NCI-H2029 treated with DMSO at 0.1 percent for 48 hours (cell line): ENCODE measurements at regions not wholly inside any gene's neighbourhood (a gene's known extent, or its start where the extent isn't known, plus 50 kb on each side); places are given as distances from the start of the nearest gene placed in this dataset.
"Not testable (repeated sequence)": the region's sequence is repeated elsewhere in the genome, so short reads cannot be mapped to it uniquely, and the experiment has no call there.

Experiments used
- DNase-seq: peaks from one replicate; lab custom pipeline; 2025; lab: John Stamatoyannopoulos, UW

DNA sequence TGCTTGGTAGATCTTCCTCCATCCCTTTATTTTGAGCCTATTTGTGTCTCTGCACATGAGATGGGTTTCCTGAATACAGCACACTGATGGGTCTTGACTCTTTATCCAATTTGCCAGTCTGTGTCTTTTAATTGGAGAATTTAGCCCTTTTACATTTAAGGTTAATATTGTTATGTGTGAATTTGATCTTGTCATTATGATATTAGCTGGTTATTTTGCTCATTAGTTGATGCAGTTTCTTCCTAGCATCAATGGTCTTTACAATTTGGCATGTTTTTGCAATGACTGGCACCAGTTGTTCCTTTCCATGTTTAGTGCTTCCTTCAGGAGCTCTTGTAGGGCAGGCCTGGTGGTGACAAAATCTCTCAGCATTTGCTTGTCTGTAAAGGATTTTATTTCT lies 72.4 kb downstream of the HNRNPD start:
- DNase-seq, result not testable (repeated sequence)

DNA sequence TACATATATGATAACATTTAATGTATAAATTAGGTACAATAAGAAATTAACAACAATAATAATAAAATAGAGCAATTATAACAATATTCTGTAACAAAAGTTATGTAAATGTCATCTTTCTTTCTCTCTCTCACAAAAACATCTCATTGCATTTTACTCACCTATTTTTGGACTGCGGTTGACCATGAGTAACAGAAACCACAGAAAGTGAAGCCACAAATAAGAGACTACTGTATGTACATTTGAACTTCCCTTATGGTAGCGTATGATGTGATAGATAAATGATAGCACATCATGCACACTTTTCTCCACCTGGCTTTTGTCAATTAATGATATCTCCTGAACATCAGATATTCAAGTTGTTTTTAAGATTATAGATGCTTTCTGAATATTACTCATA lies 80.5 kb downstream of the HNRNPD start:
- no peak for DNase-seq

DNA sequence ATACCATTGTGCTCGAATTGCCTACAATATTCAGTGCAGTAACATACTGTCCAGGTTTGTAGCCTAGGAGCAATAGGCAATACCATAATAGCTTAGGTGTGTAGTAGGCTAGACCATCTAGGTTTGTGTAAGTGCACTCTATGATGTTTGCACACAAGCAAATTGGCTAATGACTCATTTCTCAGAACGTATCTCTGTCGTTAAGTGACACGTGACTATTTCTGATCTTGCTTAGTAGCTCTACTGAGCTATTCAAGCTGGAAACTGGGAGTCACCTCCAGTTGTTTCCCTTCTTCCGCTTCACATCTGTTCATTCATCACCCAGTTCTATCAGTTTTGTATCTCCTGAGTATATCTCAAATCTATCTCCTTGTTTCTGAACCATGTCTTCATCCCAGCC lies 86.1 kb downstream of the HNRNPD start:
- DNase-seq, result no peak

DNA sequence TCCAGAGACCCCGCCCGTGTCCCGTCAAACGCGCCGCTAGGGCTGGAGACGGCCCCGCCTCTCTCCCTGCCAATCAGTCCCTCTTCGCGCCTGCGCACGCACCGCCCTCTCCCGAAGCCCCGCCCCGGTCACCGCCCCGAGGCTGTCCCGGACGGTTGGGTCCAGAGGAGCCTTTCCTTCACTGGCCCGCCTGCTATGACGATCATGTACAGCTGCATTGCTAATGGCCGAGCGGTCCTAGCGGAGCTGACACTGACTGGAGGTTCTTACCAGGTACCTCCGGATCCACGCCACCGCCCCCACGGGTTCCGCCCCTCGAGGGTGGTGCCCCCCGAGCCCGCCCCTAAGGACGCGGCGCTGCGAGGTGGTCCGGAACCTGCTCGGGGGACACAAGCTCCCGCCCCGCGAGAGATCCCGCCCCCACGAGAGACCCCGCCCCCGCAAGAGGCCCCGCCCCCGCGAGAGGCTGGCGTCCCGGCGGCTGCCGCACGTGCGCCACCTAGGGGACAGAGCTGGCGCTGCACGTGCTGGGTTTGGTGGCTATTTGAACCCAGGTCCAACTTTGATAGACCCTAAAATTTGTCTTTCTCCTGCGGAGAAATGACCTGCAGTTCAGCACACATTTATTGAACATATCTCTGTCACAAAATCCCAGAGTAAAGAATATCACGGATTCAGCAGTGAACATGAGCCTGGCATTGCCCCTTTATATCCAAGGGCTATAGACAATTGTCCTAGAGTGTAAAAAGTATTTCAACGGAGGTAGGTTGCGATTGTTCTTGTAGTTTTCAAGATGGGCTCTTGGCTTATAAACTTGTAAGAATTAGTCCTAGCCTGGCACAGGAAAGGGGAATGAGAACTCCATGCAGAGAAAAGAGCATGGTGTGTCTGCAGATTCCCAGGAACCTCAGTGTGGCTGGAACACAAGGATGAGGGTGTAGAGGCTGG lies 88.7 kb downstream of the HNRNPD start:
- peak; percentile 91 for DNase-seq

DNA sequence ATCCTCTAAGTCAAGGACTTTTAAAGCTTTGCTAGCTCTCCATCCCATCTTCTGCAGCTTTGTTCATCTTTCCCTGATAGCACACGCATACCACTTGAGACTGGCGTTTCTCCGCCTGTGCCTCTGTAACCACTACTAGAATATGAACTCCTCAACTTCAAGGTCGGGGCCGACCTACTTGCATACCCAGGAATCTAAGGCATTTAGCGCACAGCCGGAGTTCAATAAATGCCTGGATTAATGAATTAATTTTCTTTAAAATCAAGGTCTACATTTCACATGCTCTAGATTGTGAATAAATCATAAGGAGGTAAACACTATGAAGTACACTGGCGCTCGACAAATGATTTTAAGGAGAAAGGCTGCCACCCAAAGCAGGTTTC lies 89.3 kb downstream of the HNRNPD start:
- peak; percentile 33 for DNase-seq

DNA sequence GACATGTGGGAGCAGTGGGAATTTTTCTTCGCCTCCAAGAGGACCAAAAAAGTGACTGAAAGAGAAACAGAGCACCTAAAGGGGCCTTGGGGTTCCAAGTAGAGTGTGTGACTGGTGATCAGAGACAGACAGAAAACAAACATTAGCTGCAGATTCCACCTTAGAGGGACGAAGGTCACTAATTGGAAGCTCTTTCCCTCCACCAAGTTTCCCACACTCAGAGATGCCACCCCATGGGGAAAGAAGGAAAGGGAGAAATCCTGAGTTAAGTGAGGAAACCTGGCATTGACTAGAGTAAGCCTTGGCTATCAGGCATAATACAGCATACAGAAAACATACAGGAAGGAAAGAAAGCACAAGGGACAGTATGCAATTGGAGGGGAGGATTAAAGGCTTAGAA lies 90.9 kb downstream of the HNRNPD start:
- no peak for DNase-seq

DNA sequence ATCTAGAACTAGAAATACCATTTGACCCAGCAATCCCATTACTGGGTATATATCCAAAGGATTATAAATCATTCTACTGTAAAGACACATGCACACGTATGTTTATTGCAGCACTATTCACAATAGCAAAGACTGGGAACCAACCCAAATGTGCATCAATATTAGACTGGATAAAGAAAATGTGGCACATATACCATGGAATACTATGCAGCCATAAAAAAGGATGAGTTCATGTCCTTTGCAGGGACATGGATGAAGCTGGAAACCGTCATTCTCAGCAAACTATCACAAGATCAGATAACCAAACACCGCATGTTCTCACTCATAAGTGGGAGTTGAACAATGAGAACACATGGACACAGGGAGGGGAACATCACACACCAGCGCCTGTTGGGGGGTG lies 94.2 kb downstream of the HNRNPD start:
- not testable (repeated sequence) for DNase-seq

DNA sequence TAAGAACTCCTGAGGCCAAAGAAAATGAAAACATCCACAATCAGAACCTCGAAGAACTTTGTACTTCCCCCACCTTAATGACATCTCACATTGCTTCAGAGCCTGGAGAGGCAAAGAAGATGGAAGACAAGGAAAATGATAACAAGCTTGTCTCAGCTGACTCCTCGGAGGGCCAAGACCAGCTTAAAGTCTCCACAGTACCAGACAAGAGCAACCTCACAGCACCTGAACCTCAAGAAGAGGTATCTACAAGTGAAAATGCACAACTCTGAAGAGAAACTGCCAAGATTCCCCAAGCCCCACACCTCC lies 97.5 kb downstream of the HNRNPD start:
- DNase-seq, result no peak

DNA sequence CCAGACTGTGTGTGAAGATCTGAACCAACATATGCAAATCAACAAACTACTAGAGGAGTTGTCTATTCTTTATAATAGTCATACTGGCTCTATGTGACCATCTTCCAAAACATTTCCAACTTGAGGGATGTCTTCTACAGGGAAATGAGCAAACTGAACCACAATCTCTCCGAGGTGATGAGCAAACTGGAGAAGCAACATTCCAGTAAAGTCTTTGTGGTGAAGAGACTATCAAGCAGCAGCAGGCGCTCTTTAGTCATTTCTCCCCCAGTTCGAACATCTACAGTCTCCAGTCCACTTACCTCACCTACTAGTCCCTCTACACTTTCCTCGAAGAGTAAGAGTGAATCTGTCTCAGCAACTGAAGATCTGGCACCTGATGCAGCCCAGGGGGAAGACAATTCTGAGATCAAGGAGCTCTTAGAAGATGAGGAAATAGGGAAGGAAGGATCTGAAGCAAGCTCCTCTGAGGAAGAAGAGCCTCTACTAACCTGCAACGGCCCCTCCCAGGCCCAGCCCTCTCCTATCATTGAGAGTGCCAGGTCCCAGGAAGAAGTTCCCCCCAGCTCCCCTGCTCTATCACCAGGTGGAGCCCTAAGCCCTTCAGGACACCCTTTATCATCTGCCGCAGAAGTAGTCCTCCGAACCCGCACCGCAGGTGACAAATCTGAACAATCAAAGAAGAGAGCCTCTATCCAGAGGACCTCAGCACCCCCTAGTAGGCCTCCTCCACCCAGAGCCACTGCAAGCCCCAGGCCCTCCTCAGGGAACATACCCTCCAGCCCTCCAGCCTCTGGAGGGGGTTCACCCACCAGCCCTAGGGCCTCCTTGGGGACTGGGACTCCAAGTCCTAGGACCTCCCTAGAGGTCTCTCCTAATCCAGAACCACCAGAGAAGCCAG lies 98.1 kb downstream of the HNRNPD start:
- no peak for DNase-seq

DNA sequence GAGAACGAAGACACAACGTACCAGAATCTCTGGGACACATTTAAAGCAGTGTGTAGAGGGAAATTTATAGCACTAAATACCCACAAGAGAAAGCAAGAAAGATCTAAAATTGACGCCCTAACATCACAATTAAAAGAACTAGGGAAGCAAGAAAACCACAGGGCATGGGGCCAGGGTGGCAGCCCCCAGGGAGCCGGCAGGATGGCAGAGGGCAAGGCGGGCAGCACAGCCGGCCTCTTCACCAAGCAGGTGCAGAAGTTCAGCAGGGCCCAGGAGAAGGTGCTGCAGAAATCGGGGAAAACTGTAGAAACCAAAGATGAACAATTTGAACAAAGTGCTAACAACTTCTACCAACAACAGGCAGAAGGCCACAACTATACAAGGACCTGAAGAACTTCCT lies 99.1 kb downstream of the HNRNPD start:
- DNase-seq, result not testable (repeated sequence)

DNA sequence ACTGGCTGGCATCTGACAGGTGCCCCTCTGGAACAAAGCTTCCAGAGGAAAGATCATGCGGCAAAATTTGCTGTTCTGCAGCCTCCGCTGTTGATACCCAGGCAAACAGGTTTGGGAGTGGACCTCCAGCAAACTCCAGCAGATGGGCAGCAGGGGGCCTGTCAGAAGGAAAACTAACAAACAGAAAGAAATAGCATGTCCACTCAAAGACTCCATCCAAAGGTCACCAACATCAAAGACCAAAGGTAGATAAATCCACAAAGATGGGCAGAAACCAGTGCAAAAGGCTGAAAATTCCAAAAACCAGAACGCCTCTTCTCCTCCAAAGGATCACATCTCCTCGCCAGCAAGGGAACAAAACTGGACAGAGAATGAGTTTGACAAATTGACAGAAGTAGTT lies 101.3 kb downstream of the HNRNPD start:
- not testable (repeated sequence) for DNase-seq

DNA sequence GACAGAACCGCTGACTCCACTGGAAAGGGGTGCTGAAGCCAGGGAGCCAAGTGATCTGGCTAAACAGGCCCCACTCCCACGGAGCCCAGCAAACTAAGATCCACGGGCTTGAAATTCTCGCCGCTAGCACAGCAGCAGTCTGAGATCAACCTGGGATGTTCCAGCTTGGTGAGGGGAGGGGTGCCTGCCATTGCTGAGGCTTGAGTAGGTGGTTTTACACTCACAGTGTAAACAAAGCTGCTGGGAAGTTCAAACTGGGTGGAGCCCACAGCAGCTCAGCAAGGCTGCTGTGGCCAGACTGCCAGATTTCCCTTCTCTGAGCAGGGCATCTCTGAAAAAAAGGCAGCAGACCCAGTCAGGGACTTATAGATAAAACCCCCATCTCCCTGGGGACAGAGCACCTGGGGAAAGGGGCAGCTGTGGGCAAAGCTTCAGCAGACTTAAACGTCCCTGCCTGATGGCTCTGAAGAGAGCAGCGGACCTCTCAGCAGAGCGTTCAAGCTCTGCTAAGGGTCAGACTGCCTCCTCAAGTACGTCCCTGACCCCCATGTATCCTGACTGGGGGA lies 101.8 kb downstream of the HNRNPD start:
- DNase-seq, result not testable (repeated sequence)

DNA sequence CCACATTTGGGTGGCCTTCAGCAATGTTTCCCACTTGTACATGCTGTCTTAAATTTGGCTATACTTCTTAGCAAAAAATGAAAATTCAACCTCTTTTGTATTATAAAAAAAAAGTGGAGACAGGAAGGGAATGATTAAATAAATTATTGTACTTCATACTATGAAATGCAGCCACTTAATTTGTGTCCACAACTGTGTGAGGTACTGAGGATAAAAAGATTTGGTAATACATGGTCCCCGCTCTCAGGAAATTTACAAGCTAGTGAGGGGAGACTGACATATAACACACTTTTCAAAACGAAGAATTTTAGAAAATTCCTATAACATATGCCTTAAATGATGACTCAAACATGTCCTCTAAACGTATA lies 105.0 kb downstream of the HNRNPD start:
- no peak for DNase-seq

DNA sequence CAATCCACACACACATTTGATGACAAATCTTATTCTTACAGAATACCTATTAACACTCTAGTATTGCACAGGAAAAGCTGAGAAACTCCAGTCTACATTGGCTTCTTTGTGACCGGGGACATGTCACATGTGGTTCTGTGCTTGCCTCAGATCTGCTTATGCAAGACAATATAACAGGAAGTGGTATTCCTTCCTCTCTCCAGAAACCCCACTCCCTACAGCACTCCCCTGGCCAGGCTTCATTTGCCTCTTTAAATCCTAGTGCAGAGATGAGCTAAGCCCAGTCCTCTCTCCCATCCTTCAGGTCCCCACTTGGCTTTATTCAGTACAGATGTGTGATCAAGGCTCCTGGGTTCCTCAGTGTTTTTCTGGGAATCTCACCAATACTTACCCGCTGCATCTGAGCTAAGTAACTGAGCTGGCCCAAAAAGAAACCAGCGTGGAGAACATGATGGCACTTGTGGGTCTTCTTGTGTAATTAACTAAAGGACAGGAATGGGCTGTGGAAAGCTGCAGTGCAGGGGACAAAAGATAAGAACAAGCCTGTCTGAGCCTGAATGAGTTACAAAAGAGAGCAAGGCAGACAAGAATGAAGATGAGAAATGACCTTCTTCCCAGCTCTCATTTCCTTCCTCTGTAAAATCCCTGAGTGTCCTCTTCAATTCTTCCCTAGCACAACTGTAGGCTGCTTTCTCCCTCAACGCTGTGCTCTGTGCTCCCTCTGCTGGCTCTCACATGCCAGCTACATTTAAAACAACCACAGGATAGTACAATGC lies 105.6 kb downstream of the HNRNPD start:
- DNase-seq, result peak; percentile 50

DNA sequence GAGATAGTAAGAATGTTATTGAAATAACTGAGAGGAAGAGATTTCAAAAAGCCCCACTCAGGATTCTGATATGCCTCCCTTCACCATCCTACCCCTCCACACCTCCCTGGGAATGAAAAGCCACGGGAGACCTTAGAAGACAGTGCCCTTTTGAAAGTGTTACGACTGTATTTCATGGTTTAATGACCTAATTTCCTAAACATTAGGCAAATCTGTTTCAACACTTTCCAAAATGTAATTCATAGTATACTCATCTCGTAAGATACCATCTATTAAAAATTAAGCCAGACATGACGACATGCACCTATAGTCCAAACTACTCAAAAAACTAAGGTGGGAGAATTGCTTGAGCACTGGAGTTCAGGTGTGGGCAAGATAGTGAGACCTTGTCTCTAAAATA lies 106.3 kb downstream of the HNRNPD start:
- no peak for DNase-seq

DNA sequence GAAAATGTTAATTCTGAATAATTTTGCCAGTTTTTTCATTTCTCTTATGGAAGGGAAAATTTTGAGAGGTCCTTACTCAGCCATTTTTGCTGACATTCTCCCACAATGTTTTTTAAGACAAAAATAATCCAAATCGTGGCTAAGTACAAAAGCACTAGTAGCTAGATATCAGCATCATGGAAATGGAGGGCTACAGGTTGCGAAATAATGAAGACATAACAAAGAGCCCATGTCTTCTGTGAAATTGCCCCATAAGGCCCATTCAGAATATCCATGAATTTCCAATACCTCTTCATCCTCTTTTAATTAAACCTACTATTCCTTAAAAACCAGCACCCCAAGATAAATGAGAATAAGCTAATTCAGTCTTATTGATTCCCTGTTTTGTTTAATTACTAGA lies 107.4 kb downstream of the HNRNPD start:
- DNase-seq, result no peak

DNA sequence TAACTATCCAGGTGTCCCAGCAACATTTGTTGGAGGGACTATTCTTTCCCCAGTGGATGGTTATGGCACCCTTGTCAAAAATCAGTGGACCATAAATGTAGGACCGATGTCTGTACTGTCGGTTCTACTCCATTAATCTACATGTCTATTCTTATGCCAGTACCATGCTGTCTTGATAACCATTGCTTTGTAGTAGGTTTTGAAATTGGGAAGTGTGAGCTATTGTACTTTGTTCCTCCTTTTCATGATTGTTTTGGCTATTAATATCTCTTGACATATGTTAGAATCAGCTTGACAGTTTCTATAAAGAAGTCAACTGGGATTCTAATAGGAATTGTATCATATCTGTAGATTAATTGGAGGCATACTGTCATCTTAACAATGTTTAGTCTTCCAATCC lies 112.7 kb downstream of the HNRNPD start:
- no peak for DNase-seq

DNA sequence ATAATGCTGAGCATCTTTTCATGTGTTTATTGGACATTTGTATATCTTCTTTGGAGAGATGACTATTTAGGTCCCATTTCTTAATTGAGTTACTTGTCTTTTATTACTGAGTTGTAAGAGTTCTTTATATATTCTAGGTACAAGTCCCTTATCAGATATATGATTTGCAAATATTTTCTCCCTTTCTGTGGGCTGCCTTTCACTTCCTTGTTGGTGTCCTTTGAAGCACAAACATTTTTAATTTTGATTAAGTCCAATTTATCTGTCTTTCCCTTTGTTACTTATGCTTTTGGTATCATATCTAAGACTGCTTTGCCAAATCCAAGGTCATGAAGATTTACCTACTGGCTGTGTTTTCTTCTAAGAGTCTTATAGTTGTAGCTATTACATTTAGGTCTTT lies 113.2 kb downstream of the HNRNPD start:
- no peak for DNase-seq

DNA sequence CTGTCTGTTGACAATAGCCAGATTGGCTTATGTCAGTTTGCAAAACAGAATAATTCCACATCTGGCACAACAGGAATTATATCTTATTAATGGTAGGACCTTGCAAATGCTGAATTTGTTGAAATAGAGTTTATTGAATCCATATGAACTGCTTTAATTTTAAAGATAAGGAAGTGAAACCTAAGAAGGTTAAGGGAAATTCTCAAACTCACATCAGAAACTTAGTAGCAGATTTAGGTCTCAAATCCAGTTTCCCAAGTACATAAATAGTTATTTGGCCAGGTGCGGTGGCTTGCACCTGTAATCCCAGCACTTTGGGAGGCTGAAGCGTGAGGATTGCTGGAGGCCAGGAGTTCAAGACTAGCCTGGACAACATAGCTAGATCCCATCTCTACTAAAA lies 117.1 kb downstream of the HNRNPD start:
- DNase-seq, result no peak

DNA sequence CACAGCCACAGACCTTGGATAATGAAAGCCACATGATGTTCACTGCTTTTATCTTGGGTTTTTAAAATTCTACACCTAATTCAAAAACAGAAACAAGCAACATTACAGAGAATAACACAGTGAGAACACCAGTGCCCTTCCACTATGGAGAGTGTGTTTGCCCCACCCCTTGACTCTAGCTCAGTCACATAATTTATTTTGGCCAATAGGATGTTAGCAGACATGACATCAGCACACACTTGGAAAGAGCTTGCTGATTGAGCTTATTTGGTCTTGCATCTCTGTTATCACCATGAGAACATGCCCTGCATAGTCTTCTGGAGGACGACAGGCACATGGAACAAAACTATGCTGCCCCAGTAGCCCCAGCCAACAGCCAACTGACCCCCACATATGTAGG lies 118.1 kb downstream of the HNRNPD start:
- no peak for DNase-seq

DNA sequence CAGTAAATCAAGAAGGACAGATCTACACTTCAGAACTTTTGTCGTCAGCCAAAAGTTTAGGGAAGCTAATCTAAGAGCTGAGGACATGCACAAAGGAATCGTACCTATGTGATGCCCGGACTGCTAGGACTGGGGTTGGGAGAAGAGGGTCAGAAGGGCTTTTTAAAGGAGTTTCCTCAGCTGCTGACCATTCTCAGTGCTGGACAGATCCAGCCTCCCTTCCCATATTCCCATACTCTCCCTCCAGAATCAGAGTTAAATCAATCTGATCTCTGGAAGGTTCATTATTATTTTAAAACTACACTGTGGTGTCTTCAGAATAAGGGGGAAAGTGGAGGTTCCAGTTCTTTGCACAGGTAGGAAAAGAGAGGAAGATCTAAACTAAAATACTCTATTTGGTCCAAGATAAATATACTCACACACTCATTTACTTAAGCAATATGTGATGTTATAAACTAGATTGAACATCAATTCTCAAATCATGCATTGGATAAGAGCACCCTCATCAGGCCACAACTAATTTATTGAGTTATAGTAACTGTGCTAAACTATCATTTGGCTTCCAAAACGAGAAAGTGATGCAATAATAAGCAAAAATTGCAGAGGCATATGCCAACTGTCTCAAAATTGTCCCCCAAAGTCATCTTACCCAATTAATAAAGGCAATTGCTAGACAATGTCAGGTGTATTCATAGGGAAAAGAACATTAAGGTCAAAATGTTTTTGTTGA lies 124.7 kb downstream of the HNRNPD start:
- no peak for DNase-seq
